ENCODE measurements at regions not wholly inside any gene's neighbourhood (a gene's known extent, or its start where the extent isn't known, plus 50 kb on each side); places are given as distances from the start of the nearest gene placed in this dataset.

GRCh38 chr1:198879711-198880306 lies 241.0 kb downstream of the PTPRC start:
- no peak for TF ChIP-seq CTCF (tag by site-specific recombination; IDR thresholded peaks at IDR 0.05)
- TF ChIP-seq ZNF341 (tag by site-specific recombination; IDR thresholded peaks at IDR 0.05; ENCODE audit: low read depth) = no peak

Measured in HEK293 (cell line).